GM03348 (cell line): ENCODE measurements at regions not wholly inside any gene's neighbourhood (a gene's known extent, or its start where the extent isn't known, plus 50 kb on each side); places are given as distances from the start of the nearest gene placed in this dataset.

Source experiments
- DNase-seq: peaks from one replicate; pipeline ENCODE4 v3.0.0; 2012; ENCODE audit warnings: low spot score

DNA sequence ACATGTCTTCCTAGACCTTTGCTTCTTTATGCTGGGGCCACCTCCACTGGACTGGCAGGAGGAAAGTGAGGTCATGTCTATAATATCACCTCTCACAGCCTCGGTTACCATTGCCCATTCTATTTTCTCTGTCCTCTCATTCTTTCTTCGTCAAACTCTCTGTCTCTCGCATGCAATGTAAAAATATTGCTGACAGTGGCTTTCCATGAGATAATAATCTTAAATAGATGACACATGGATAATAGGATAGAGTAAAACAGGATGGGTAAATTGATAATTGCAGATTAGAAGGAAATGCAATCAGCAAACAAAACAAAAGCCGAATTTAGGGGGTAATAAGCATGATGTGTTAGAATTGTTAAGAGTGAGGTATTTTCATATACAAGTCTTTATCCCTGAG lies 215.7 kb upstream of the PARD3B start:
- DNase-seq, result no peak

- no peak for DNase-seq
Measured at GRCh38 chr2:204331180-204331579, 214.1 kb upstream of the PARD3B start.

- DNase-seq, result no peak
Measured at GRCh38 chr2:204331988-204332387, 213.3 kb upstream of the PARD3B start.

GRCh38 chr2:204332706-204333105 lies 212.6 kb upstream of the PARD3B start:
- no peak for DNase-seq

- DNase-seq, result no peak
Measured at GRCh38 chr2:204333861-204334260, 211.4 kb upstream of the PARD3B start.

DNA sequence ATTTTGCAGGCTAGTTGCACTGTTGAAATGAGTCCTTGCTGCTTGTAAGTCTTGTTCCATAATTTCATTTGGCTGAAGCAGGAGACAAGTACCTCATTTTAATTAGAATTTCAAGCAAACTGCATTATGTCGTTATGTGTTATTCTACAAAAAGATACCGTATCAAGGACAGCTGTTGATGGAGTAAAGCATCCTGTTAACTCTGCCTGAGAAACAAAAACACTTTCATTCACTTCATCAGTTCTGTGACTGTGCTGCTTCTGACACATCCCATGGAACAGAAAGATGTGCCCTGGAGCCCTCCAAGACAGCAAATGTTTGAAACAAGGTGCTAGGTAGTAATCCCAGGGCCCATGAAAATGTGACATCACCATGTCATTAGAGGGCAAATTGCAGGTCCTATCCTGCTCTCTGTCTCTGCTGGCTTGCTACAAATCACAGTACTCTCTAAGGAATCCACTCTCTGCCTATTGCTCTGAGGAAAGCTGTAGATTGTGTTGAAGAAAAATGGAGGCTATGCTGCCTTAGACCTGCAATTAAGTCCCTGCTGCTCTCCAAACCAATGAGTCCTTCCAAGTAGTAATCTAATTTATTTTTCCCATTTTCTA lies 209.7 kb upstream of the PARD3B start:
- no peak for DNase-seq

- DNase-seq, result no peak
Measured at GRCh38 chr2:204336153-204336744, 209.0 kb upstream of the PARD3B start.

DNA sequence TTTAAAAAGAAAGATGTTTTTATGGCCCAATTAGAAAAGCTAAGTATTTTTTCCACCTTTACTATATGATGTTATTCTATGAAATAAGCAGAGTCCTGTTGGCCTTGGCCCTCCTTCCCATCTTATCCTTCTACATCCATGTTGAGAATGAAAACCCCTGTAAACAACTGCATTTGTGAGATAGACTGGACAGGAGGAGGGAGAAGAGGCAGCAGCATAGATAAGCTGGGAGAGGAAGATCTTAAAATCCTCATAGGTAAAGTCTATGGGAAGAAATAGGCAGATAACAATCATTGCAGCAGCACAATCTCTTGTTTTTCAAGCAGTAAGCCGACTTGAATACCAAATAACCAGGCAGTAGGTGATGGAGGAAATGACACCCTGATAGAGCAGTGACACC lies 207.6 kb upstream of the PARD3B start:
- no peak for DNase-seq

DNA sequence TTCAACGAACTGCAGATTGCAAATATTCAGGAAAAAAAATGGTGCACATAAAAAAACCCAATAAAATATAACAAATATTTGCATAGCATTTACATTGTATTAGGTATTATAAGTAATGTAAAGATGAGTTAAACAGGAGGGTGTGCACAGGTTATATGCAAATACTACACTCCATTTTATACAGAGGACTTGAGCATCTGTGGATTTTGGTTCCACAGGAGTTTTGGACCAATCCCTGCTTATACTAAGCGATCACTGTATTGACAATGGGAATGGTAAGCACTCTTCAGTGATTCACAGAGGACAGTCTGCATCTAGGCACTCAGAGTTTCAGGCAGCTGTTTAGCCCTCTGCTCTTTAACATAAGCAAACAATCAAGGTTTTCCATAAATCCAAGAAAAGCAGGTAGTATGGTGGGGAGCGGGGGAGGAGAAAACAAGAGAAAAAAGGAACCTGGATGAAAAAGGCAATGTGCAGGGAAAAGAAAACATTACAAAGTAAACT lies 206.0 kb upstream of the PARD3B start:
- no peak for DNase-seq

- DNase-seq, result peak; percentile 17
Measured at GRCh38 chr2:204340511-204340910, 204.8 kb upstream of the PARD3B start.

DNA sequence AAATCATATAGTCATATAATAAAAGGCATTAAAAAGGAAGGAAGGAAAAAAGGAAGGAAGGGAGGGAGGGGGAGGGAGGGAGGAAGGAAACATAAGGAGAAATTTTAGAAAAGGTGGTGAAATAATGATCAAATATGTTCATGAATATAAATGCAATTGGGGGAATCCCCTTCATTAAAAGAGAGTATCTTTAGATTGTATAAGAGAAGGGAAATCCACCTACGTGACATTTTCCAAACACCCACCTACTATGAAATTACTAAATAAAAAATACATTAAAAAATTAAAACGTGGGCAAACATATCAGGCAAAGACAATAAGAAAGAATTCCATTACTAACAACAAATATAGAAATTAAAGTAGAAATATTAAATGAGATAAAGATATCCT lies 203.4 kb upstream of the PARD3B start:
- DNase-seq, result no peak

- DNase-seq, result no peak
Measured at GRCh38 chr2:204343685-204344084, 201.6 kb upstream of the PARD3B start.

- DNase-seq, result no peak
Measured at GRCh38 chr2:204344119-204344518, 201.2 kb upstream of the PARD3B start.

DNA sequence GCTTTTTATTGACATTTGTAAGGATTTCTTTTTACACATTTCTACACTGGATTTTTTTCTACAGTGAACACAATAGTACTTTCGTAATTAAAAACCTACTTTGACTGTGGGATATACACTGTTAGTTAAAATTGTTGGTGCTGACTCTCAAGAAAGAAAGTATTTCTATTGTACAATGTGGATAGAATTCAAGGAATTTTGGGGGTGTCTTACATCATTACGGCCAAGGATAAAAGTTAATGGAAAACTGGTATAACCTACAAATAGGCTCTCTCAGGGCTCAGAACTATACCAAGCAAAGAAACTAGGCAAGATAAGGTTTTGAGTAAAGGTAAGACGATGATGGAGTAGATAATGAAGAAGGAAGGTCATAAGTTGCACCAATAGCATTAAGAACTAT lies 198.4 kb upstream of the PARD3B start:
- DNase-seq, result no peak

GRCh38 chr2:204353823-204354222 lies 191.5 kb upstream of the PARD3B start:
- DNase-seq, result peak; percentile 25

DNA sequence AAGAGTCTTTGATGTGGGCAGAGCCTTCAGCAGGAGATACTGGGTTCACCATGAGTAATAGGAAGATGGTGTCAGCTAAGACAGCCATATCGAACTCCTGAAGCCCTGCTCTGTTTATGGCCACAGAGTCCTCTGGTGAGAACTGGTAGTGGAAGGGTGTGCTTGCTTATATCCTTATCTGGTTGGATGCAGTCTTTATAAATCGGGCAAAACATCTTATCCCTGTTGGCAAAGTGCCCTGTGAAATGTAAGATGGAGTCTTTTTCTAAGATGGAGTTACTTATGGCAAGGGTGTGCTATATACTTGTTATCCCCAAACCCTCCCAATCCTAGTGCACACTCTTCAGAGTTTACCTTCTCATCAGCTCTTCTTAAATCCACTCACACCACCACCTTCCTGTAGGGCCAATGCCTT lies 190.8 kb upstream of the PARD3B start:
- DNase-seq, result no peak

GRCh38 chr2:204355688-204356087 lies 189.6 kb upstream of the PARD3B start:
- no peak for DNase-seq

DNA sequence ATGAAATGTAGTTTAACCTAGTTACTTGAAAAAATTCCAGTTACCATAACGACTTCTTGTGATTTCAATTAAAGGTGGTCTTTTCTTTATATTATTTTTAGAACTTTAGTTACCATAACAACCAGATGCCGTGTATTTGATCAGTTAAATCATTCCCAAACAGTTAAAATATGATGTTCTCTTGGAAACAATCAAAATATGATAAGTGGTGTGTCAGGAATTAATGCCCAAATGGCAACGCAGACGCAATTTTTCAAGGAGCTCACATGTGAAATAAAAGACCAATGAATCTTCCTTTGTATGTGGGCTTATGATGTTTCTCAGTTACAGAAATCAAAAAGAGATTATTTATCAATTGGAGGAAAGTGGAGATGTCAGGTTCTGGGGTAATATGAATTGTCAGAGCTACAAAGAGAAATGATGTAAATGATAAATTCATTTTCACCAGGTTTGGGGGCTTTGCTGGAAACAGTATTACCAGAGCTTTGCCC lies 189.1 kb upstream of the PARD3B start:
- DNase-seq, result no peak

GRCh38 chr2:204357286-204357685 lies 188.0 kb upstream of the PARD3B start:
- no peak for DNase-seq

DNA sequence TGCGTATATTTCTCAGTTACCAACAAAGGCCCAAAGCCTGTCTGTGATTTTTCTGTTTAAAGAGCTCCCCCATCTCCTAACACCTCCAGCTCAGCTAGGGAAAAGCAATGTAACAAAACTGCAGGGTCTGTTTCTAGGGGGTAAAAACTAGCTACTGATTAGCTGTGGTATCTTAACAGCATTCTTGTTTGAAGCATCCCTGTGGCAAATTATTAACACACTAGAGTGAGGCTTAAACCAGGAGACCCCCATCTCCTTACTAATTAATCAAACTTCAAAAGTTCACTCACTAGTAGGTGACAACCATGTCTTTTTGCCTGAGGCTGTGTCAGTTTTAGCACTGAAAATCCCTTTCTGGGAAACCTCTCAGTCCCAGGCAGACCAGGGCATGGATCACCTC lies 186.2 kb upstream of the PARD3B start:
- DNase-seq, result no peak

GRCh38 chr2:204360218-204361007 lies 184.9 kb upstream of the PARD3B start:
- no peak for DNase-seq

GRCh38 chr2:204361738-204362137 lies 183.5 kb upstream of the PARD3B start:
- DNase-seq, result no peak

- no peak for DNase-seq
Measured at GRCh38 chr2:204362581-204362980, 182.7 kb upstream of the PARD3B start.
